ENCODE measurements at regions not wholly inside any gene's neighbourhood (a gene's known extent, or its start where the extent isn't known, plus 50 kb on each side); places are given as distances from the start of the nearest gene placed in this dataset.

DNA sequence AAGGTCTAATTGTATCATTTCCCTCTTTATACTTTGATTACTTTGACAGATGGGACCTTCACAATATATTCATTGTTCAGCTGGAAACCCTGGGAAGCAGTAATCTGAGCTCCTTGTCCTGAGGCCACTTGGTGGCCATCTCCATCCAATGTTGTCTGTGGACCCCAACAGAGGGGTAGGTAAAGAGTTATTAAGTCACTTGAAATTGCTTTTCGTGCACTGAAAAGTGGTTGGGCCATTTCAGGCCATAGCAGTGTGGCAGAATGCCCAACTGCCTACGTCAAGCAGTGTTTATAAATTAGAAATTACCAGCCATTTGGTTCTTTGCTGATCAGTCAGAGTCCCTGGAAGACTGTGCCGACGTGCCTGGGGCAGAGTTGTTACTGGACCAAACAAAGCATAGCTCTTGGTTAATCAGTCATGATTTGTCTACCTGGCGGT is 308.3 kb upstream of the USP25 start:
- H3K4me1 Mint-ChIP-seq (ENCODE audit: unreplicated experiment): no peaks in the 10 kb centered on the region
- TF ChIP-seq CTCF (IDR thresholded peaks at IDR 0.05): no peak
- H3K27me3 Mint-ChIP-seq (ENCODE audit: unreplicated experiment): peaks cover 8% of the 10 kb centered on the region
- DNase-seq (ENCODE audit: extremely low spot score, unreplicated experiment): no peak
- H3K36me3 Mint-ChIP-seq (ENCODE audit: unreplicated experiment): no peaks in the 10 kb centered on the region
- no peaks in the 10 kb centered on the region for H3K9me3 Mint-ChIP-seq (ENCODE audit: unreplicated experiment)
- no peak overlapping the region for H3K27ac Mint-ChIP-seq (ENCODE audit: unreplicated experiment)
- no peak overlapping the region for H3K4me3 Mint-ChIP-seq (ENCODE audit: unreplicated experiment)

- no peaks in the 10 kb centered on the region for H3K4me1 Mint-ChIP-seq (ENCODE audit: unreplicated experiment)
- no peak for TF ChIP-seq CTCF (IDR thresholded peaks at IDR 0.05)
- H3K27me3 Mint-ChIP-seq (ENCODE audit: unreplicated experiment): peaks cover 8% of the 10 kb centered on the region
- no peak for DNase-seq (ENCODE audit: extremely low spot score, unreplicated experiment)
- H3K9me3 Mint-ChIP-seq (ENCODE audit: unreplicated experiment): no peaks in the 10 kb centered on the region
- no peaks in the 10 kb centered on the region for H3K36me3 Mint-ChIP-seq (ENCODE audit: unreplicated experiment)
- no peak overlapping the region for H3K4me3 Mint-ChIP-seq (ENCODE audit: unreplicated experiment)
- no peak overlapping the region for H3K27ac Mint-ChIP-seq (ENCODE audit: unreplicated experiment)
These were observed 307.8 kb upstream of the USP25 start for GRCh38 chr21:15421947-15422346.

- H3K9me3 Mint-ChIP-seq (ENCODE audit: unreplicated experiment): no peaks in the 10 kb centered on the region
- H3K27ac Mint-ChIP-seq (ENCODE audit: unreplicated experiment): no peak overlapping the region
- TF ChIP-seq CTCF (IDR thresholded peaks at IDR 0.05): no peak
- no peak for DNase-seq (ENCODE audit: extremely low spot score, unreplicated experiment)
- no peaks in the 10 kb centered on the region for H3K4me1 Mint-ChIP-seq (ENCODE audit: unreplicated experiment)
- no peak overlapping the region for H3K4me3 Mint-ChIP-seq (ENCODE audit: unreplicated experiment)
- peaks cover 8% of the 10 kb centered on the region for H3K27me3 Mint-ChIP-seq (ENCODE audit: unreplicated experiment)
- no peaks in the 10 kb centered on the region for H3K36me3 Mint-ChIP-seq (ENCODE audit: unreplicated experiment)
These were observed 307.0 kb upstream of the USP25 start for GRCh38 chr21:15422783-15423182.

DNA sequence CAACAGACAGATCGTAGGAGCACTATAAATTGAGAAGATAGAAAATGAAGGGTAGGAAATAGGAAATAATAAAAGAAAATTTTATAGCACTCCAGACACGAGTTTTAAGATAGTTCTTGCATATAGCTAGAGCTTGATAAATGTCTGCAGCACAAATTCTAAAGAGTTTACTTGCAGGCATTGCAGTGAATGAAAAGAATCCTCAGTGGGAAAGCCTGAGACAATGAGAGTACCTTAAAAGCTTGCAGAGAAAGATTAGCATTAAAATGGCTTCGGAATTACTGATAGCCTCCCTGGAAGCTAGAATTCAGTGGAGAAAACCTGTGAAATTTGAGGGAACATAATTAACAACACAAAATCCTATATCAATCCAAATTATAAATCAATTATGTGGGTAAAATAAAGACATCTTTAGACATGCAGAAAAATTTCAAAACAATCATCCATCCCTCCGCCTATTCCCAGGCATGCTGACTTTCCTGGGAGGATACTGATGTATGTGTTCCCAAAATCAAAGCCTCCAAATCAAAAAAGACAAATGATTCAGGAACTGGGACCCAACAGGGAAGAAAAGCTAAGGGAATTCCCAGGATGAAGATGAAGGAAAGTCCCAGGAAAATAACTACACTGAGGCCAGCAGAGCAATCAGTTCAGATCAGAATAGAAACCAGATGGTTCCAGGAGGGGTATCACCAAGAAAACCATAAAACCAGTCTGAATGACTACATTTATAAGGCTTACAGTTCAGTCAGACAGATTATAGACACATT is 305.9 kb upstream of the USP25 start:
- Mint-ChIP-seq H3K36me3 (ENCODE audit: unreplicated experiment) (no peaks in the 10 kb centered on the region), H3K27ac (ENCODE audit: unreplicated experiment) (no peak overlapping the region), H3K4me3 (ENCODE audit: unreplicated experiment) (no peak overlapping the region), H3K4me1 (ENCODE audit: unreplicated experiment) (no peaks in the 10 kb centered on the region), H3K27me3 (ENCODE audit: unreplicated experiment) (peaks cover 8% of the 10 kb centered on the region), H3K9me3 (ENCODE audit: unreplicated experiment) (no peaks in the 10 kb centered on the region)
- no peak for DNase-seq (ENCODE audit: extremely low spot score, unreplicated experiment)
- no peak for TF ChIP-seq CTCF (IDR thresholded peaks at IDR 0.05)

DNA sequence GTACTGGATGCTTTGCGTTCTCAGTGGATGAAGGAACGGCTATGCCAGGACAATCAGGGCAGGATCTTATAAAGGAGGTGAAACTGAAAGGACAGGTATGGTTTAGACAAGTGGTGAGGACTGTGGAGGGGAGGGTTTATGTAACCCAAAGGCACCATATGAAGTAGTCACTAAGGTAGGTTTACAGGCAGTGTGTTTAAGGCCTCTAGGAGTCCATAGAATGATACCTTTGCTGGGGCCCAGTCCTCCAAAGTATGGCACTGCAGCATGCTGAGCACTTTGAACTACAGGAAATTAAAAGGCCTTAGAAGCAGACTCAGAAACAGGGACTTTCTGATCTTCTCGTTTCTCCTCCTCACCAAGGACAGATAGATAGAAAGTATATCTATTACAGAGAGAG is 304.7 kb upstream of the USP25 start:
- H3K4me1 Mint-ChIP-seq (ENCODE audit: unreplicated experiment): no peaks in the 10 kb centered on the region
- H3K36me3 Mint-ChIP-seq (ENCODE audit: unreplicated experiment): no peaks in the 10 kb centered on the region
- peaks cover 8% of the 10 kb centered on the region for H3K27me3 Mint-ChIP-seq (ENCODE audit: unreplicated experiment)
- no peaks in the 10 kb centered on the region for H3K9me3 Mint-ChIP-seq (ENCODE audit: unreplicated experiment)
- no peak for DNase-seq (ENCODE audit: extremely low spot score, unreplicated experiment)
- no peak overlapping the region for H3K27ac Mint-ChIP-seq (ENCODE audit: unreplicated experiment)
- no peak overlapping the region for H3K4me3 Mint-ChIP-seq (ENCODE audit: unreplicated experiment)
- TF ChIP-seq CTCF (IDR thresholded peaks at IDR 0.05): no peak
